PC-3 (cell line): ENCODE measurements at regions not wholly inside any gene's neighbourhood (a gene's known extent, or its start where the extent isn't known, plus 50 kb on each side); places are given as distances from the start of the nearest gene placed in this dataset.

Experiments
- ATAC-seq: fragments of 200-7000 bp; cut with Tn5 transposase; 2 replicates; pipeline ENCODE4 v1.9.1; 2020; ENCODE audit warnings: mild to moderate bottlenecking, moderate library complexity
- BruUV-seq: library from RNA; stranded (reverse); fragments of 400-500 nt; replicated peaks from 2 replicates; lab custom pipeline; 2021; lab: Mats Ljungman, UMichigan
- CTCF ChIA-PET: fragments of 300-600 bp; sonication (Branson Sonifier 250); formaldehyde crosslinking; loops from one replicate; lab custom pipeline; 2022; ENCODE audit warnings: antibody characterized with exemption; lab: Charles Lee
- POLR2A ChIA-PET: fragments of 300-600 bp; sonication (Branson Sonifier 250); formaldehyde crosslinking; loops from one replicate; lab custom pipeline; 2022; ENCODE audit warnings: antibody characterized with exemption; ENCODE audit not compliant: unreplicated experiment; lab: Charles Lee
- DNase-seq: peaks from one replicate; pipeline ENCODE4 v3.0.0-alpha.2; 2015
- H2AFZ ChIP-seq: fragments of 300-600 bp; sonication (generic); 2 replicates; pipeline ENCODE4 v1.6.0; 2016; ENCODE audit warnings: antibody characterized with exemption, low read length
- H3F3A ChIP-seq: fragments of 300-600 bp; sonication (generic); one replicate; pipeline ENCODE4 v1.6.0; 2017; ENCODE audit warnings: antibody characterized with exemption, low read length, control low read depth, mild to moderate bottlenecking; ENCODE audit not compliant: unreplicated experiment
- H3K27ac ChIP-seq: fragments of 300-600 bp; sonication (generic); 2 replicates; pipeline ENCODE4 v1.5.1; 2016; ENCODE audit warnings: mild to moderate bottlenecking, low read length
- H3K27me3 ChIP-seq: fragments of 300-600 bp; sonication (generic); 2 replicates; pipeline ENCODE4 v1.6.1; 2016; ENCODE audit warnings: low read length, mixed read lengths
- H3K36me3 ChIP-seq: fragments of 300-600 bp; sonication (generic); 2 replicates; pipeline ENCODE4 v1.6.1; 2016; ENCODE audit warnings: low read depth, mixed run types, low read length, mixed read lengths
- H3K4me1 ChIP-seq: fragments of 300-600 bp; sonication (generic); 2 replicates; pipeline ENCODE4 v1.5.1; 2016; ENCODE audit warnings: low read length; ENCODE audit not compliant: insufficient read depth
- H3K4me2 ChIP-seq: fragments of 300-600 bp; sonication (generic); 2 replicates; pipeline ENCODE4 v1.6.0; 2016; ENCODE audit warnings: low read length
- H3K4me3 ChIP-seq: fragments of 300-600 bp; sonication (generic); 2 replicates; pipeline ENCODE4 v1.5.1; 2016; ENCODE audit warnings: mild to moderate bottlenecking, low read length, mixed read lengths
- H3K79me2 ChIP-seq: fragments of 300-600 bp; sonication (generic); 2 replicates; pipeline ENCODE4 v1.6.1; 2017; ENCODE audit warnings: low read length, mixed read lengths
- H3K9ac ChIP-seq: fragments of 300-600 bp; sonication (generic); 2 replicates; pipeline ENCODE4 v1.6.0; 2016; ENCODE audit warnings: mild to moderate bottlenecking, low read length
- H3K9me2 ChIP-seq: fragments of 300-600 bp; sonication (generic); replicated peaks from 2 replicates; pipeline ENCODE4 v1.6.1; 2016; ENCODE audit warnings: mixed run types, low read length, mixed read lengths
- H3K9me3 ChIP-seq: fragments of 300-600 bp; sonication (generic); 2 replicates; pipeline ENCODE4 v1.6.1; 2016; ENCODE audit warnings: low read length, mixed read lengths
- H4K20me1 ChIP-seq: fragments of 300-600 bp; sonication (generic); 2 replicates; pipeline ENCODE4 v1.6.1; 2016; ENCODE audit warnings: low read length, mixed read lengths
- EZH2 ChIP-seq: fragments of 300-600 bp; sonication (generic); IDR thresholded peaks from one replicate; pipeline ENCODE4 v1.6.1; 2017; ENCODE audit warnings: antibody characterized with exemption, mild to moderate bottlenecking, low read length; ENCODE audit not compliant: unreplicated experiment
- EZH2phosphoT487 ChIP-seq: fragments of 300-600 bp; sonication (generic); IDR thresholded peaks from 2 replicates; pipeline ENCODE4 v1.6.1; 2018; ENCODE audit warnings: mild to moderate bottlenecking, antibody characterized with exemption, low read length, borderline replicate concordance
- intact Hi-C: fragments of 100-400 bp; cut with micrococcal nuclease; formaldehyde crosslinking; loops from 2 replicates; pipeline ENCODE4 v1.9.0; 2023
- TF ChIP-seq, protein P1 (sequence below): fragments of 300-600 bp; sonication (generic); conservative IDR thresholded peaks from 2 replicates; pipeline ENCODE4 v1.5.1; 2017; ENCODE audit warnings: antibody characterized with exemption, low read depth, mild to moderate bottlenecking, low read length

DNA sequence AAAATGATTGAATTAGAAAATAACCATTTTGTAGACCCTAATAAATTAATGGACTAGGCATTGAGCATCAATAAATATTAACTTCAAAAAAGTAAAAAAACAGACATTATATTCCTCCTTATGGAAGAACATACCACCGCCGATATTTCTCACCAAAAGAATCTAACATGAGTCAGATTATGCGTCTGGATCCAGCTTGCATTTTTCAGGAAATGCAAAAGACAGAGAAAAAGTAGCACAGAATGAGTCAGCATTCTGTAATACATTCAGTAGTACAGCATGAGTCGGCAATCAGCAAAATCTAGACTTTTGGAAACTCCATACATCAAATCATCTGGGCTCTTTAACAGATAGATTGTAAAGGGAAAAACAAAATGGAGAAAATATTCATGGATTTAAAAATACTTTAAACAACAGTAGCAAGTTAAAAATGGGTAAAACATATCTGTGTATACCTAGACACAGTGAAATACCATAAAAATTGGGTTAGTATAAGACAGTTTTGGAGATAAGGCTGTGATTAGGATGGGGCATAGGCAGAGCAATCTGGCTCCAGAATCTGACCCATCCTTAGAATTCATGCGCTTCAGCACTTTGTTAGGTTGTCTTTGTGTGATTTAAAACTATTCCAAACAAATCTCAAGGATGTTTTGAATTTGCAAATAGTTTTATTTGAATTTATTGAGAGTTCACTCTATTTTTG lies 633.0 kb upstream of the FAM241A start:
- Histone ChIP-seq H3K4me1 (peaks cover 27% of the 10 kb centered on the region), H3K4me3 (no peak overlapping the region), H4K20me1 (no peaks in the 10 kb centered on the region), H3K79me2 (no peaks in the 10 kb centered on the region), H3K36me3 (no peaks in the 10 kb centered on the region), H3F3A (peaks cover 5% of the 10 kb centered on the region), H3K27me3 (no peaks in the 10 kb centered on the region), H3K9ac (no peak overlapping the region), H3K9me2 (no peaks in the 10 kb centered on the region), H3K9me3 (no peaks in the 10 kb centered on the region), H3K27ac (peak overlapping the region; percentile 75), H3K4me2 (peak overlapping the region; percentile 57), H2AFZ (peak overlapping the region; percentile 35; the same call in 1 of the 2 replicates)
- BruUV-seq = no TSS peak
- peak; percentile 87 for ATAC-seq
- TF ChIP-seq, protein P1, sequence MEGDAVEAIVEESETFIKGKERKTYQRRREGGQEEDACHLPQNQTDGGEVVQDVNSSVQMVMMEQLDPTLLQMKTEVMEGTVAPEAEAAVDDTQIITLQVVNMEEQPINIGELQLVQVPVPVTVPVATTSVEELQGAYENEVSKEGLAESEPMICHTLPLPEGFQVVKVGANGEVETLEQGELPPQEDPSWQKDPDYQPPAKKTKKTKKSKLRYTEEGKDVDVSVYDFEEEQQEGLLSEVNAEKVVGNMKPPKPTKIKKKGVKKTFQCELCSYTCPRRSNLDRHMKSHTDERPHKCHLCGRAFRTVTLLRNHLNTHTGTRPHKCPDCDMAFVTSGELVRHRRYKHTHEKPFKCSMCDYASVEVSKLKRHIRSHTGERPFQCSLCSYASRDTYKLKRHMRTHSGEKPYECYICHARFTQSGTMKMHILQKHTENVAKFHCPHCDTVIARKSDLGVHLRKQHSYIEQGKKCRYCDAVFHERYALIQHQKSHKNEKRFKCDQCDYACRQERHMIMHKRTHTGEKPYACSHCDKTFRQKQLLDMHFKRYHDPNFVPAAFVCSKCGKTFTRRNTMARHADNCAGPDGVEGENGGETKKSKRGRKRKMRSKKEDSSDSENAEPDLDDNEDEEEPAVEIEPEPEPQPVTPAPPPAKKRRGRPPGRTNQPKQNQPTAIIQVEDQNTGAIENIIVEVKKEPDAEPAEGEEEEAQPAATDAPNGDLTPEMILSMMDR = no peak
- TF ChIP-seq EZH2phosphoT487 = no peak
- no peak for TF ChIP-seq EZH2
- intact Hi-C loops = loop anchor here (5.0 kb wide), 1 partner anchor 90 kb away; no protein-coding TSS in a partner anchor
- DNase-seq = peak; percentile 86
- ChIA-PET POLR2A (no interaction called here), CTCF (no interaction called here)

DNA sequence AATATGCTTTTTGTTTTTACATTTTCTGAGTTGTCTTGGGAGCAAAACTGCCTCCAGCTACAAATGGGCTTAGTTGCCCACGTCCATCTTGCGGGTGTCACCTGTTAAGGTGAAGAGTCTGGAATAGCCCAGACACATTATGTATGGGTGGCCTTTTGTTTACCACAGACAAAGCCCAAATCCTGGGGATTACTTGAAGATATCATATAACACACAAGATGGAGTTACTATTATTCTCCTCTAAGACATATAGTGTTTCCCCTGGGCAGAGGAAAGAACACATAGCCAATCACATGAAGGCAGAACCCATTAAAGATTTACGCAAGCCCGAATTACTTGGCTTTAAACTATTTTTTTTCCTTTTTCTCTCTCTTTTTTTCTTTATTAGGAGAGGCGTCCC lies 625.6 kb upstream of the FAM241A start:
- Histone ChIP-seq H3K4me3 (no peak overlapping the region), H3K9me2 (no peaks in the 10 kb centered on the region), H3K36me3 (no peaks in the 10 kb centered on the region), H3K27ac (no peak overlapping the region), H3K9ac (no peak overlapping the region), H3K4me1 (no peaks in the 10 kb centered on the region), H4K20me1 (no peaks in the 10 kb centered on the region), H3K9me3 (no peaks in the 10 kb centered on the region), H3F3A (no peaks in the 10 kb centered on the region), H3K4me2 (no peak overlapping the region), H2AFZ (no peak overlapping the region), H3K79me2 (no peaks in the 10 kb centered on the region), H3K27me3 (no peaks in the 10 kb centered on the region)
- TF ChIP-seq EZH2 (no peak), EZH2phosphoT487 (no peak)
- TF ChIP-seq, protein P1 = no peak
- intact Hi-C loops = no loop called here
- POLR2A ChIA-PET = no interaction called here
- no peak for ATAC-seq
- no TSS peak for BruUV-seq
- CTCF ChIA-PET = interaction anchor here (0.7 kb wide), 1 partner anchor 91 kb away, joined by 12 read pairs; no protein-coding TSS in a partner anchor
- no peak for DNase-seq

DNA sequence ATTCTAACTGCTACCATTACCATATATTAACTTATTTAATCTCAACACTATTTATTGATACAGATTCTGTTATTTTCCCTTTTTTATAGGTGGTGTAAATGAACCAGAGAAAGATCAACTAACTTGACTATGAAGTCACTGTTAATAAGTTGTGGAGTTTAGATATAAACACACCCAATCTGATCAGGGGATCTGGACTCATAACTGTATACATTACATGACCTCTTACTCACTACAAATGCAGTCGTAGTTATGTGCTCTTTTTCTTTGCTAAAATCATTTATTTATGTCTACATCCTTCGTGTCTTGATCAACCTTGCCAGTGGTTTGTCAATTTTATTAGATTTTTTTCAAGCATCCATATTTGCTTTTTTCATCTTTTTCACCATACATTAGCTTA lies 614.8 kb upstream of the FAM241A start:
- ChIA-PET CTCF (no interaction called here), POLR2A (no interaction called here)
- no peak overlapping the region for H3K4me2 ChIP-seq
- TF ChIP-seq EZH2 = no peak
- TF ChIP-seq, protein P1 = no peak
- no peak for TF ChIP-seq EZH2phosphoT487
- H3K9me3 ChIP-seq = no peaks in the 10 kb centered on the region
- ATAC-seq (no peak), DNase-seq (no peak)
- H4K20me1 ChIP-seq = no peaks in the 10 kb centered on the region
- H3K9me2 ChIP-seq = no peaks in the 10 kb centered on the region
- H3K4me3 ChIP-seq = no peak overlapping the region
- H3K9ac ChIP-seq = no peak overlapping the region
- no peak overlapping the region for H2AFZ ChIP-seq
- H3K27ac ChIP-seq = no peak overlapping the region
- no peaks in the 10 kb centered on the region for H3K79me2 ChIP-seq
- H3K4me1 ChIP-seq = no peaks in the 10 kb centered on the region
- intact Hi-C loops = no loop called here
- H3K36me3 ChIP-seq = no peaks in the 10 kb centered on the region
- no TSS peak for BruUV-seq
- H3K27me3 ChIP-seq = no peaks in the 10 kb centered on the region
- H3F3A ChIP-seq = no peaks in the 10 kb centered on the region
